A549 (cell line): ENCODE measurements at regions not wholly inside any gene's neighbourhood (a gene's known extent, or its start where the extent isn't known, plus 50 kb on each side); places are given as distances from the start of the nearest gene placed in this dataset.

Source experiments
- CBX2 ChIP-seq: fragments of 200-600 bp; sonication (generic); IDR thresholded peaks from 2 replicates; pipeline ENCODE4 v1.6.1; 2016; ENCODE audit warnings: low read depth, mild to moderate bottlenecking, borderline replicate concordance
- CEBPB ChIP-seq, 2 experiments: fragments of >200 bp in 1 of 2; sonication (Bioruptor Twin) in 1 of 2; formaldehyde crosslinking in 1 of 2; IDR thresholded peaks; 2 replicates each; pipeline ENCODE4 v1.6.1; 2012 to 2016
- CTCF ChIP-seq: fragments of >200 bp; sonication (Bioruptor Twin); formaldehyde crosslinking; IDR thresholded peaks from 3 replicates; pipeline ENCODE4 v1.5.1; 2016
- E2F6 ChIP-seq: IDR thresholded peaks from 2 replicates; pipeline ENCODE4 v1.6.1; 2012; ENCODE audit warnings: low read depth, borderline replicate concordance
- HDAC2 ChIP-seq: fragments of 200-600 bp; sonication (generic); IDR thresholded peaks from 2 replicates; pipeline ENCODE4 v1.6.1; 2016
- JUN ChIP-seq, 2 experiments: fragments of >200 bp; sonication (Bioruptor Twin); formaldehyde crosslinking; IDR thresholded peaks; 2 replicates in 1 of 2; 3 replicates in 1 of 2; pipeline ENCODE4 v1.6.1; 2016 to 2017
- PBX3 ChIP-seq: IDR thresholded peaks from 2 replicates; pipeline ENCODE4 v1.6.1; 2012
- POLR2A ChIP-seq: IDR thresholded peaks from 2 replicates; pipeline ENCODE4 v1.6.1; 2012; ENCODE audit warnings: mild to moderate bottlenecking, low read length
- REST ChIP-seq: fragments of 200-600 bp; sonication (generic); IDR thresholded peaks from 2 replicates; pipeline ENCODE4 v1.6.1; 2016; ENCODE audit warnings: antibody characterized with exemption, mild to moderate bottlenecking, moderate library complexity
- SMC3 ChIP-seq: fragments of >200 bp; sonication (Bioruptor Twin); formaldehyde crosslinking; IDR thresholded peaks from 3 replicates; pipeline ENCODE4 v1.6.1; 2018; ENCODE audit warnings: inconsistent platforms
- USF2 ChIP-seq: fragments of 450-650 bp; IDR thresholded peaks from 2 replicates; pipeline ENCODE4 v1.6.1; 2014; ENCODE audit warnings: antibody characterized with exemption

GRCh38 chr10:64458306-64458705, 937.1 kb downstream of the REEP3 start:
- TF ChIP-seq CTCF (no peak), REST (no peak), PBX3 (no peak), HDAC2 (no peak), USF2 (no peak), CEBPB (IDR thresholded peaks at IDR 0.05) (no peak), E2F6 (no peak), JUN (IDR thresholded peaks at IDR 0.05) (no peak), CBX2 (no peak), SMC3 (no peak), POLR2A (no peak)
